Upper lobe of left lung (tissue), 4 donors: ENCODE measurements at regions not wholly inside any gene's neighbourhood (a gene's known extent, or its start where the extent isn't known, plus 50 kb on each side); places are given as distances from the start of the nearest gene placed in this dataset.

Experiments
- CTCF ChIP-seq, 6 experiments: fragments of 450-650 bp in 4 of 6; fragments of 200-600 bp in 2 of 6; sonication (generic) in 2 of 6; IDR thresholded peaks; one replicate each; pipeline ENCODE4 v1.5.1; 2016 to 2019; ENCODE audit warnings: antibody characterized with exemption in 6 of 6
- POLR2A ChIP-seq, 4 donors: fragments of 450-650 bp; IDR thresholded peaks; one replicate each; pipeline ENCODE4 v1.5.1; 2016 to 2017; ENCODE audit warnings: antibody characterized with exemption in 4 of 4, mild to moderate bottlenecking in 2 of 4

- TF ChIP-seq CTCF (IDR thresholded peaks at IDR 0.05): no peak
- TF ChIP-seq POLR2A (IDR thresholded peaks at IDR 0.05): no peak
Observed at GRCh38 chr2:198523710-198524109, 719.3 kb downstream of the PLCL1 start.
